ENCODE measurements at regions not wholly inside any gene's neighbourhood (a gene's known extent, or its start where the extent isn't known, plus 50 kb on each side); places are given as distances from the start of the nearest gene placed in this dataset.
"Not testable (repeated sequence)": the region's sequence is repeated elsewhere in the genome, so short reads cannot be mapped to it uniquely, and the experiment has no call there.

DNA sequence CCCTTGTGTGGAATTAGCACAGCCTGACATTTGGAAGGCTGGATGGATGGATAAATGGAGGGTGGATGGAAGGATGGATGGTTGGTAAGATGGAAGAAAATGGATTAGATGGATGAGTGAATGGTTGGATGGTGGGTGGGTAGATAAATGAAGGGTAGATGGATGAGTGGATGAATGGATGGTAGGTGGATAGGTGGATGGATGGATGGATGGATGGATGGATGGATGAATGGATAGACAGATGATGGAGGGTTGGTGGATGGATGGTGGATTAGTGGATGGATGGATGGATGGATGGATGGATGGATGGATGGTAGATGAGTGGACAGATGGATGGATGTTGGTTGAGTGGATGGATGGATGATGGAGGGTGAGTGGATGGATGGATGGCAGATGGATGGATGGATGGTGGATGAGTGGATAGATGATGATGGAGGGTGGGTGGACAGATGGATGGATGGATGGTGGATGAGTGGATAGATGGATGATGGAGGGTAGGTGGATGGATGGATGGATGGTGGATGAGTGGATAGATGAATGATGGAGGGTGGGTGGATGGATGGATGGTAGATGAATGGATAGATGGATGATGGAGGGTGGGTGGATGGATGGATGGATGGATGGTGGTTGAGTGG is 175.6 kb upstream of the PPP1R26 start:
- TF ChIP-seq, protein P1, sequence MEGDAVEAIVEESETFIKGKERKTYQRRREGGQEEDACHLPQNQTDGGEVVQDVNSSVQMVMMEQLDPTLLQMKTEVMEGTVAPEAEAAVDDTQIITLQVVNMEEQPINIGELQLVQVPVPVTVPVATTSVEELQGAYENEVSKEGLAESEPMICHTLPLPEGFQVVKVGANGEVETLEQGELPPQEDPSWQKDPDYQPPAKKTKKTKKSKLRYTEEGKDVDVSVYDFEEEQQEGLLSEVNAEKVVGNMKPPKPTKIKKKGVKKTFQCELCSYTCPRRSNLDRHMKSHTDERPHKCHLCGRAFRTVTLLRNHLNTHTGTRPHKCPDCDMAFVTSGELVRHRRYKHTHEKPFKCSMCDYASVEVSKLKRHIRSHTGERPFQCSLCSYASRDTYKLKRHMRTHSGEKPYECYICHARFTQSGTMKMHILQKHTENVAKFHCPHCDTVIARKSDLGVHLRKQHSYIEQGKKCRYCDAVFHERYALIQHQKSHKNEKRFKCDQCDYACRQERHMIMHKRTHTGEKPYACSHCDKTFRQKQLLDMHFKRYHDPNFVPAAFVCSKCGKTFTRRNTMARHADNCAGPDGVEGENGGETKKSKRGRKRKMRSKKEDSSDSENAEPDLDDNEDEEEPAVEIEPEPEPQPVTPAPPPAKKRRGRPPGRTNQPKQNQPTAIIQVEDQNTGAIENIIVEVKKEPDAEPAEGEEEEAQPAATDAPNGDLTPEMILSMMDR (IDR thresholded peaks at IDR 0.05; ENCODE audit: extremely low read depth, missing control alignments) = no peak
- DNase-seq (ENCODE audit: low spot score) = no peak

DNA sequence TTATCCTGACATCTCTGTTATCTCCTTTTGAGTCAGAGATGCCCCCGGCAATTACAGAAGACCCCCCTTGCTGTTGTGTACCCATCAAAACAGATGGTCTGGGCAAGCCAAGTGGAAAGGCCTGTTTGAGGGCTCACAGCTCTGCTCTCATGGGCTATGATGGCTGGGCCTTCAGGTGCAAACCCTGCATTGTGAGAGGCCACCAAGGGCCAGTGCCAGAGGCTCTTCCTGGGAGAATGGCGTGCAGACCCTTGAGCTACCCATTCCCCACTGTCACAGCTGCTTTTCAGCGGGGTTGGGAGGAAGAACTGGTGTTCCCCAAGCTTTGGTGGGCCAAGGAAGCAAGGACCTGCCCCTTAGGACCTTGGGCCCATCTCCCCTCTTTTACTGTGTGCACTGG is 174.7 kb upstream of the PPP1R26 start:
- TF ChIP-seq, protein P1 (IDR thresholded peaks at IDR 0.05; ENCODE audit: extremely low read depth, missing control alignments) = no peak
- no peak for DNase-seq (ENCODE audit: low spot score)

DNA sequence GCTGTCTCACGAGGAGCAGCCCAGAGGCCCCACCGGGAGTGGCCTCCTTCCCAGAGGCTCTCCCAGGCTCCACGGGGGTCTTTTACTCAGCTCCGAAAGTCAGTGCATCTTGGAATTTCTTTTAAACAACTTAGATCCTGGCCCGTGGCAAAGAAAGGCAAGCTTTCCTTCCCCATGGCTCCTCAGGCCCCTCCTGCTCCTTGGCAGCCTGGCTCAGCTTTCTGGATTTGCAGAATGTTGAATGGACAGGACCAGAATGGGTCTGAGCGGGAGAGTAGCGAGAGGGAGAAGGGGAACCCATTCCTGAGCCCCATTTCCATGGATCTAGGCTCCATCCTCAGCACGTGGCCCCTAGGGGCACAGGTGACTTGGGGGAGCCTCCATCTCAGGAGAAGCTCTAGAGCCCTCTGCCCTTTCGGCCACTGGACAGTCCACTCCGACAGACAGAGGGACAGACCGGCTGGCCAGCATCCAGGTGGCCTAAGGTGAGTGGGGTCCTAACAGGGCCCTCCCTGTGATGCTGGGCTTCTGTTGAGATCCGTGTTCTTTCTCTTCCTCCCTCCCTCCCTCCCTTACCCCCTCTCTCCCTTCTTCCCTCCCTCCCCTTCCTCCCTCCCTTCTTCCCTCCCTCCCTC is 173.9 kb upstream of the PPP1R26 start:
- DNase-seq (ENCODE audit: low spot score) = no peak
- TF ChIP-seq, protein P1 (IDR thresholded peaks at IDR 0.05; ENCODE audit: extremely low read depth, missing control alignments) = no peak

DNA sequence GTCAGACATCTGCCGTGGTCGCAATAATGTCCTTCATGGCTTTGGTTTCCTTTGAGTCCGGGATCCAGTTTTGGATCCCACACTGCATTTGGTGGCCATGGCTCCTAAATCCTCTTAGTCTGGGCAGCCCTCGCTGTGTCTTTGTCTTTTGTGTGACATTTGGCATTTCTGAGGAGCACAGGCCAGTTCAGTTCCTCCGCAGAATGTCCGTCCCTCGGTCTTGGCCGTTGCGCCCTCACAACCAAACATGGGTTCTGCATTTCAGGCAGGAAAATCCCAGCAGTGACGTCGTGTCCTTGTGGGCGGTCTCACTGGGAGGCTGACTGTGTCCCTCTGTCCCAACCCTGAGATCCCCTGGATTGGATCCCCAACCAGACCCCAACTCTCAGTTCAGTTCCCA is 172.9 kb upstream of the PPP1R26 start:
- DNase-seq (ENCODE audit: low spot score) = no peak
- TF ChIP-seq, protein P1 (IDR thresholded peaks at IDR 0.05; ENCODE audit: extremely low read depth, missing control alignments) = no peak

DNA sequence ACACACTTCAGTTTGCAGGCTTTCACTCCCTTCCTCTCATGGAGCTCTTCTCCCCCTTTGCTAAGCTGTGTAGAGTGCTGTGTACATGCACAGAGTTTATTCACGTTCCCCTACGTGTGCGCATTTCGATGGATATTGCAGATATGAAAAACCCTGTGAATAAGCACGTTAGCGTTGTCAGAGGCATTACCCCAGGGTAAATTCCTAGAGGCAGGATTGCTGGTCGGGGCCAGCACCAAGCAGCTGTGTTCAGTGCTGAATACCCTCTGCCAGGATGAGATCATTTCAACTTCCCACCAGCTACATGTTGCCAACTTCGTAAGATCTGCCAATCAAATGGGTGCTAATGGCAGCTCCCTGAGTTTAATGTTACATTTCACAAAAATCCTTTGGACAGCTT is 172.3 kb upstream of the PPP1R26 start:
- no peak for DNase-seq (ENCODE audit: low spot score)
- TF ChIP-seq, protein P1 (IDR thresholded peaks at IDR 0.05; ENCODE audit: extremely low read depth, missing control alignments) = no peak

DNA sequence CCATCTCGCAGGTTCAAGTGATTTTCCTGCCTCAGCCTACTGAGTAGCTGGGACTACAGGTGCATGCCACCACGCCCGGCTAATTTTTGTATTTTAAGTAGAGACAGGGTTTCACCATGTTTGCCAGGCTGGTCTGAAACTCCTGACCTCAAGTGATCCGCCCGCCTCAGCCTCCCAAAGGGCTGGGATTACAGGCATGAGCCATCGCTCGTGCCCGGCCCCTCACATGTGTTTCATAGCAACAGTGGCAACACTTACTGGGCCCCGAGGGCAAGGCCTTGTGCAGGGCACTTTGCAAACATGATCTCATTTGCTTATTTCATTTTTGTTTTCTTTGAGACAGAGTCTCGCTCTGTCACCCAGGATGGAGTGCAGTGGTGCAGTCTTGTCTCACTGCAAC is 171.7 kb upstream of the PPP1R26 start:
- DNase-seq (ENCODE audit: low spot score) = not testable (repeated sequence)

DNA sequence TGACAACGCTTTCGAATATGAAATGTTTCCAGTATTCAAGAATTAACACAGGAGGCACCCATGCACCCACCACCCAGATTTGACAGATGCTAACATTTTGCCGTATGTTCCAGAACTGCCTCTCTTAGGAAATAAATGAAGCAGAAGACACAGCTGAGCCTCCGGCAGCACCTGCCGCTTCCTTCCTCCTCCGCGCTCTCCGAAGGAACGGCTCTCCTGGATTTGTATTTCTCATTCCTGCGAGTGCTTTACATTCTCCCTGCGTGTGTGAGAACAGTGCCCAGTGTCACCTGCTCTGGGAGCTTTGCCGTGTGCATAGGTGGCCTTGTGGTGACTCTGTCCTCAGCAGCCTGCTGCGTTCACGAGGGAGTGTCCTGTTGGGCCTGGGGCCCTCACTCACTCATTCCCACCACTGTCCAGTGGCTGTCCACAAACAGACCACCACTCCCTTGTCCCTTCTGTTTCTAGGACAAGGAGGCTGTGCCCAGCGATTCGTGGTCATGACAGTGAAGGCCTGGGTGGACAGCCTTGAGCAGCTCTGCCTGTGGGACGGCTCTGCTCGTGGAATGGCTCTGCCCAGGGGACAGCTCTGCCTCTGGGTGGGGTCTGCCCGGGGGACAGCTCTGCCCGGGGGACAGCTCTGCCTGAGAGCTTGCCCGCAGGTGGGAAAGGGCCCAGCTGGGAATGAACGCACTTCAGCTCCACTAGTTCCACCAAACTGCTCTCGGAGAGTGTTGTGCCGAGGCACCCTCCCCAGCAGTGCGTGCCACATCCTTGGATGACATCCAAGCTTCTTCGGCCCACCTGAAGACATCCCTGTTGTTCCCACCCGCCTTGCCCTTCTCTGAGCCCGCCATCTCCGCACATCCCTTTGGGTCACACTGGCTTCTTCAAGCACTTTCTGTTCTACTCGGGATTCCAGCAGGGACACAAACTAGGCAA is 170.5 kb upstream of the PPP1R26 start:
- TF ChIP-seq, protein P1 (IDR thresholded peaks at IDR 0.05; ENCODE audit: extremely low read depth, missing control alignments) = no peak
- no peak for DNase-seq (ENCODE audit: low spot score)
